ENCODE measurements at regions not wholly inside any gene's neighbourhood (a gene's known extent, or its start where the extent isn't known, plus 50 kb on each side); places are given as distances from the start of the nearest gene placed in this dataset.

DNA sequence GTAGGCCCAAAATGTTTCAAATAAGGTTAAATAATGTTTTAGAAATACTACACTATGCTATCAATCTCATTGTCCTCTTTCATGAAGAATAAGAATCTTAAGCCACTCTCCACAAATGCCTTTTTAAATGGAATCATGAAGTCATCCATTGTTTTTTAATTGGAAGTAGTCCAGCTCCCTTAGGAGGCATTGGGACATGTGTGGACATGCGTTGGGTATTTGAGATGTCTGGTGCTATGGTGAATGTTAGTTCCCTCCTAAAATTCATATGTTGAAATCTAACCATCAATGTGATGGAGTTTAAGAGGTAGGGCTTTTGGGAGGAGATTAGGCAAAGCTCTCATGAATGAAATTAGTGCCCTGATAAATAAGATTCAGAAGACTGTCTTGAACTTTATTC lies 289.0 kb downstream of the C4orf33 start:
- TF ChIP-seq POU6F1 (CRISPR knock-in tag; IDR thresholded peaks at IDR 0.05; ENCODE audit: borderline replicate concordance, low read depth) (no peak), ARNTL (CRISPR knock-in tag; IDR thresholded peaks at IDR 0.05; ENCODE audit: borderline replicate concordance, low read depth) (no peak), PATZ1 (CRISPR knock-in tag; IDR thresholded peaks at IDR 0.05; ENCODE audit: borderline replicate concordance) (no peak)
- ATAC-seq: no peak

- TF ChIP-seq RARB (CRISPR knock-in tag; IDR thresholded peaks at IDR 0.05): no peak
- no peak for TF ChIP-seq ZNF70 (CRISPR knock-in tag; IDR thresholded peaks at IDR 0.05)
- TF ChIP-seq, protein P1, sequence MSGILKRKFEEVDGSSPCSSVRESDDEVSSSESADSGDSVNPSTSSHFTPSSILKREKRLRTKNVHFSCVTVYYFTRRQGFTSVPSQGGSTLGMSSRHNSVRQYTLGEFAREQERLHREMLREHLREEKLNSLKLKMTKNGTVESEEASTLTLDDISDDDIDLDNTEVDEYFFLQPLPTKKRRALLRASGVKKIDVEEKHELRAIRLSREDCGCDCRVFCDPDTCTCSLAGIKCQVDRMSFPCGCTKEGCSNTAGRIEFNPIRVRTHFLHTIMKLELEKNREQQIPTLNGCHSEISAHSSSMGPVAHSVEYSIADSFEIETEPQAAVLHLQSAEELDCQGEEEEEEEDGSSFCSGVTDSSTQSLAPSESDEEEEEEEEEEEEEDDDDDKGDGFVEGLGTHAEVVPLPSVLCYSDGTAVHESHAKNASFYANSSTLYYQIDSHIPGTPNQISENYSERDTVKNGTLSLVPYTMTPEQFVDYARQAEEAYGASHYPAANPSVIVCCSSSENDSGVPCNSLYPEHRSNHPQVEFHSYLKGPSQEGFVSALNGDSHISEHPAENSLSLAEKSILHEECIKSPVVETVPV (CRISPR knock-in tag; IDR thresholded peaks at IDR 0.05): no peak
- TF ChIP-seq ZC3H10 (CRISPR knock-in tag; IDR thresholded peaks at IDR 0.05): no peak
- no peak for TF ChIP-seq CSDC2 (CRISPR knock-in tag; IDR thresholded peaks at IDR 0.05)
- no peak for TF ChIP-seq ZNF8 (CRISPR knock-in tag; IDR thresholded peaks at IDR 0.05)
- no peak for TF ChIP-seq BACH2 (CRISPR knock-in tag; IDR thresholded peaks at IDR 0.05; ENCODE audit: borderline replicate concordance)
- no peak for TF ChIP-seq OSR1 (CRISPR knock-in tag; IDR thresholded peaks at IDR 0.05)
- no peak for TF ChIP-seq TSHZ2 (CRISPR knock-in tag; IDR thresholded peaks at IDR 0.05)
- TF ChIP-seq ZFP3 (CRISPR knock-in tag; IDR thresholded peaks at IDR 0.05): no peak
- no peak for TF ChIP-seq PATZ1 (CRISPR knock-in tag; IDR thresholded peaks at IDR 0.05; ENCODE audit: borderline replicate concordance)
- TF ChIP-seq ISL1 (CRISPR knock-in tag; IDR thresholded peaks at IDR 0.05): no peak
- TF ChIP-seq ESRRG (CRISPR knock-in tag; IDR thresholded peaks at IDR 0.05): no peak
- TF ChIP-seq SNAI2 (CRISPR knock-in tag; IDR thresholded peaks at IDR 0.05): no peak
- no peak for TF ChIP-seq POU6F1 (CRISPR knock-in tag; IDR thresholded peaks at IDR 0.05; ENCODE audit: borderline replicate concordance, low read depth)
- TF ChIP-seq TOX (CRISPR knock-in tag; IDR thresholded peaks at IDR 0.05; ENCODE audit: borderline replicate concordance): no peak
- TF ChIP-seq, protein P2, sequence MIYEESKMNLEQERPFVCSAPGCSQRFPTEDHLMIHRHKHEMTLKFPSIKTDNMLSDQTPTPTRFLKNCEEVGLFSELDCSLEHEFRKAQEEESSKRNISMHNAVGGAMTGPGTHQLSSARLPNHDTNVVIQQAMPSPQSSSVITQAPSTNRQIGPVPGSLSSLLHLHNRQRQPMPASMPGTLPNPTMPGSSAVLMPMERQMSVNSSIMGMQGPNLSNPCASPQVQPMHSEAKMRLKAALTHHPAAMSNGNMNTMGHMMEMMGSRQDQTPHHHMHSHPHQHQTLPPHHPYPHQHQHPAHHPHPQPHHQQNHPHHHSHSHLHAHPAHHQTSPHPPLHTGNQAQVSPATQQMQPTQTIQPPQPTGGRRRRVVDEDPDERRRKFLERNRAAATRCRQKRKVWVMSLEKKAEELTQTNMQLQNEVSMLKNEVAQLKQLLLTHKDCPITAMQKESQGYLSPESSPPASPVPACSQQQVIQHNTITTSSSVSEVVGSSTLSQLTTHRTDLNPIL (CRISPR knock-in tag; IDR thresholded peaks at IDR 0.05; ENCODE audit: low read depth): no peak
- no peak for TF ChIP-seq ZFP30 (CRISPR knock-in tag; IDR thresholded peaks at IDR 0.05)
- TF ChIP-seq ARNTL (CRISPR knock-in tag; IDR thresholded peaks at IDR 0.05; ENCODE audit: borderline replicate concordance, low read depth): no peak
- no peak for TF ChIP-seq ZNF565 (CRISPR knock-in tag; conservative IDR thresholded peaks at IDR 0.05; ENCODE audit: low read depth)
- ATAC-seq: no peak
Measured at GRCh38 chr4:129387666-129388065, 291.7 kb downstream of the C4orf33 start.
